ENCODE measurements at regions not wholly inside any gene's neighbourhood (a gene's known extent, or its start where the extent isn't known, plus 50 kb on each side); places are given as distances from the start of the nearest gene placed in this dataset.

DNA sequence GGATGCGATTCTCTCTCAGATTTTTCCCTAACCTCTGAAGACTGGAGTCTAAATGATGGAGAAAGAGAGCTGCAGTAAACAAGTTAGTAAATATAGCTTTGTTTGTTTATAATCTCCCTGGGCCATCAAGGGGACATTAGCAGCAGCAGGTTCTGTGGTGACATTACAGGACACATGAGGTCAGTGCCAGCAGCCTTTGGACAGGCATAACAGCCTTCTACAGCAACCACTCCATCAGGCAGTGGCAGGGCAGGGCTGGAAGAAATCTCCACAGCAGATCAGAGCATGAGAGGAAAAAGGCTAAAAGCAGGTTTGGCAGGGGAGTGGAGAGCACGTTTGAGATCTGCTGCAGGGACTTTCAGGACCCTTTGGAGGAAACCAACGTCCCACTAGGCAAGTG, 127.6 kb upstream of the ACP3 start:
- DNase-seq = no peak

DNA sequence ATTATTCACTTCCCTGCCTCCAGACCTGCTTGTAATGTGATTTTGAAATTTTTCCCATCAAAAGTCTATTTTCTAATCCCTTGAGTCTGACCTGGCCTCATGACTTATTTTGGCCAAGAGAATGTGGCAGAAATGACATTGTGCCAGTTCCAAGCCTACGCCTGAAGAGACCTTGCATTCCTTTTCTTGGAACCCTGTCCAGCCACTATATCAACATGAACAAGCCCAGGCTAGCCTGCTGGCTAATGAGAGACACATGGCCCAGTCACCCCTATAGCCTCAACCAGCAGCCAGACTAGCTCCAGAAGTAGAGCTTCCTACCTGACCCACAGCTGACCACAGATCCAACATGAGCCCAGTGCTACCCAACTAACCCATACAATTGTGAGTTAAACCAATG, 121.1 kb upstream of the ACP3 start:
- no peak for DNase-seq

DNA sequence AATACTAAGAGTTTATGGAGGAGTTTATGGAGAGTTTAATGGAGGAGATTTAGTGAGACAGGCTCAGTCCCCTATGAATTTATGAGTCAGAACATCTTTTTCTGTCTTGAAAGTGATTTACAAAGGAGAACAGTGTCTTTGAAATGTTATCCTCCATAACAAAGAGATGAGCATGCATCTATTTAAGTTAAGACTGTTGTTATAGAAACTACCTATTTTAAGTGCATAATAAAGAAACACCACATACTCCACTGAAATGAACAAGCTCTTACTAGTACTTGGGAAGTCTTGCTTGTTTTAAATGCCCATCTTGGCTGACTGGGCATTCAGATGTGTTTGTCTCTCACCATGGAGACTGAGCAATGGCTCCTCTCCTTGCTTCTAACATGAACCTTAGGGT, 118.7 kb upstream of the ACP3 start:
- no peak for DNase-seq

GRCh38 chr3:132199451-132199850, 117.8 kb upstream of the ACP3 start:
- no peak for DNase-seq

DNA sequence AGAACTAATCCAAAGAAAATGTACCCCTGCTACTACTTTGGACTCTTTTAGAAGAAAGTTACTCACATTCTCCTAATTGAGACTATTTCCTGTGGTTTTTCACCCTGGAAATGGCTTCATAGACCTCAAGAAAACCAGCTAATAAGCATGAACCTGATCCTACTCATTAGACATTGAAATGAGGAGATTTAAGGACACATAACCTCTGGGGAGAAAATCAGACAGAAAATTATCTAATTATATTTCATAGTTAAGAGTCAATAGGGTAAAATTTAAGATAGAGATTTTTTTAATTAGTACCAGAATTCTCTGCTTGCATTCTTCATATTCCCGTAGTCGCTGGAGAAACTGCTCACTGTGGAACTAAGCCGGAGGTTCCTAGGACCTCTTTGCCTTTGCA, 114.6 kb upstream of the ACP3 start:
- no peak for DNase-seq

GRCh38 chr3:132203889-132204596, 113.2 kb upstream of the ACP3 start:
- no peak for DNase-seq

GRCh38 chr3:132205609-132206008, 111.6 kb upstream of the ACP3 start:
- DNase-seq = no peak

- DNase-seq = no peak
These were observed 107.4 kb upstream of the ACP3 start for GRCh38 chr3:132209855-132210254.

DNA sequence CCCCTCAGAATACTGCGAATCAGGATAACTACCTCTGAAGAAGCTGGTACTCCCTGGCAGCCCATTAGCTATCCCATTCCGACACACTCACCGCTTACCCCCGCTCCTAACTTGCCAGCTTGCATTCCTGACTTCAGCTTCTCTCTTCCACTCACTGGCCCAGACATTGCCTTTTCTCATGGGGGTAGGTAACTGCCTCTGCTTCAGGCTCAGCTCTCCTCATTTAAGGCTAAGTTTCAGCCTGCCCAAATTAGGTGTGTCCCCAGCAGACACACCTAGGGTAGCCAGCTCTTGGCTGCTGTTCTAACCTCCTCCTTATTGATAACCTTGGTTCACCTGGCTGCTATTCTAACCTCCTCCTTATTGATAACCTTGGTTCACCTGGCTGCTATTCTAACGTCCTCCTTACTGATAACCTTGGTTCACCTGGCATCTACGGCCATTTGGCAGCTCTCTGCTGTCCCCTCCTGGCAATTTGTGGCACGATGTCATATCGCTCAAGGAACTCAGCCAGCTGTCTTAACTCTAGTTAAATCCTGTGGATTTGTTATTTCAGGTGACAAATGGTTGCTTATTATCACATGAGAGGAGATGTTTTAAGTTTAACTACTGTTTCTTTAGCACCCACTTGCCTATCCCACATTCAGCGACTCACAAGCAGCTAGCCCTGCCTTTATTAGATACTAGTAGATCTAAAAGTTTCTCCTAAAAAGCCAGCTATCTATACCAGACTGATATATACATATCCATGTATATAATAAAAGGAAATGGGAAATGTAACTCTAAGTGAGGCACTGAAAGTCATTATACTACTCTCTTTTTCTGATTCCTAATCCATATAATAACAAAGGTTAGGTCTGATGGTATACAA, 106.5 kb upstream of the ACP3 start:
- DNase-seq = peak; percentile 3

DNA sequence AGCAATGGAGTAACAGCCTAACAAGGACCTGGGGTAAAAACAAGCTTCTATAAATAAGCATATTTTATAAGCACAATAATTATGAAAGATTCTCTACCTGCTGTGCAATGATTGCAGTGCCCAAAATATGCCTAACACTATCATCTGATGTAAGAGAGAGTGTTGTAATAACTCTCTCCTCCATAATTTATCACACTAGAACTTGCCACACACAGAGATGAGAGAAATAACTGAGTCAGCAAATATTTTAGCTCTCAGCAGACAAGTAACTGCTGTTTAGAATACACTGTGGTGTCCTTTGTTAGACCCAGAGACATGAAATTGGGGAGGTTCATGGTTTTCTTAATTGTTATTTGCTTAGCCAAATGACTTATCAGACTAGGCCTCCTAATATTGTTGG, 105.3 kb upstream of the ACP3 start:
- DNase-seq = no peak

DNA sequence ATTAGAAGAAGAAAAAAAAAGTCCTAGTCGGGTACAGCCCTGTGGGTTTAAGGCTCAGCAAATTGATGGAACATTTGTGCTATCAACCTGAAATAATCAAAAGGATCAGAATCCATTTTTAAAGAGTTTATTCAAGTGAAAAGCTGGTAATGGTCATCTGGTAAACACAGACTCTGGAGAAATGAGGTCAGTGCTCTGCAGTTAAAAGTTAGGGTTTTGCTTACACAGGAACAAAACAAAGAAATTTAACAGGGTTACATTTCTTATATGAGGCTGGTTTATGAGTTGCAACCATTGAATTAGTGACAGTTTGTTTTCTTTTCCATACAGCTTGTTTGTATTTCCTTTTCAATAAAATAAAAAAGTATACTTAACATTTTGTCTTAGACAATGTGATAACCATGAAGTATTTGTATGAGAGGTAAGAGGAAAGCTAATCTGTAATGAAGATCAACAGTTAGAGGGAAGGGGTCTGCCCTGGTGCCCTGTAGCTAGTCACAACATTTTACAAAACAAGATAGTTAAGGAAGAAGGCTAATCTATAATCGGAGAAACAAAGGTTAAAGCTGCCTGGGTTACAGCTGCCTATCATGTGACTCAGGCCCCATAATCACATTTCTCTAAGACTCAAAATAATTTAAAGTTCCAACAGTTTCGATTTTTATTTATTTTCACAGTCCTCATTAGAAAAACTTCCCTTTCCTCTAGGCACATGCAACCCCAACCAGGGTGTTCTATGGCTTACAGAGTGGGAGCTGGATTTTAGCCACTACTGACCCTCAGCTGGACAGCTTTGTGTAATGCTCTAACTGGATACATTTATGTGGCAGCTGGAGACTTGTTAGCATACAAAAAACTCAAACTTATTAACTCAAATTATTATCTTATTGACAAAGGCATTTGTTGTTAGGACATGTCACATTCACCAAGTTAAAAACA, 98.1 kb upstream of the ACP3 start:
- DNase-seq = no peak

- DNase-seq = no peak
These were observed 96.2 kb upstream of the ACP3 start for GRCh38 chr3:132220986-132221385.

GRCh38 chr3:132222868-132223538, 94.2 kb upstream of the ACP3 start:
- DNase-seq = no peak

DNA sequence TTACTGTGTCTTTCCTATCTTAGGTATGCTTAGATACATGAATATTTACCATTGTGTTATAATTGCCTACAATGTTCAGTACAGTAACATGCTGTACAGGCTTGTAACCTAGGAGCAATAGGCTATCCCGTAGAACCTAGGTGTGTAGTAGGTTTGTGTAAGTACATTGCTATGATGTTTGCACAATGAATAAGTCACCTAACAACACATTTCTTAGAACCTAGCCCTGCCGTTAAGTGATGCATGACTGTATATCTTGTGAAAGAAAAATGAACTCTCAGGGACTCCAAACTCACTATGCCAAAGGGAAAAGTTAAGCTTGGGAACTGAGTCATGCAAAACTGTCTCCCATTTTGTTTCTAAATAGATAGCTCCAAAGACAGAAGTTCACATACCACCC, 91.5 kb upstream of the ACP3 start:
- DNase-seq = no peak

GRCh38 chr3:132228923-132229322, 88.3 kb upstream of the ACP3 start:
- no peak for DNase-seq

DNA sequence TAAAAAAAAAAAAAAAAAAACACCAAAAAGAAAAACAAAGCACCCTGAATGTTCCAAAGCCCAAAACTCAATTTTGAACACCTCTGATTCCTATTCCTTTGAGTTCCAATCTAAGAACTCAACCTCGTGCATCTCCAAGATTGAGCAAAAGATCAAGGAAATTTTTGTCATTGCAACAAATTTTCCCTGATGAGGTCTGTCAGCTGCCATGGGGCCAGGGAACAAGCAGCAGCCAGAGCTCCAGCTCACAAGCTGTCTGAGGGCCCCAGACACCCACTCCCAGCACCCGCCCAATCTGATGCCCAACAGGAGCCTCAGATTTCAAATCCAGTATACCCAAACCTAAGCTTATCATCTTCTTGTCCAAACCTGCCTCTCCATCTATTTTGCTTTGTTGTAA, 87.6 kb upstream of the ACP3 start:
- DNase-seq = no peak

GRCh38 chr3:132230156-132231000, 86.8 kb upstream of the ACP3 start:
- DNase-seq = no peak

DNA sequence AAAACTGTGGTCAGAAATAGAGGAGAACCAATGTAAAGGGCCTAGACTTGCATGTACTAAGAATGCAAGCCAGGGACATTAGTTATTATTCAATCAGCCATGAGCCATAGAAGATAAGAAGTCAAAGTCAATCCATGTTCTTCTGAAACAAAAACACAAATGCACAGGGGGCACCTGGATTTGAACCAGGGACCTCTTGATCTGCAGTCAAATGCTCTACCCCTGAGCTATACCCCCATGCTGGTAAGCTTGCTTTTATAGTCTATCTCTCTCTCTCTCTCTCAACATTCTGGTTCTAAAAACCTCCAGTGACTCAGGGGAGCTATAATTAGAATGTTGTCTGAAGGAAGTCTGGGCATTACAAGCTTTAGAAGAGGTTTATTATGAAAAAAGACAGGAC, 85.6 kb upstream of the ACP3 start:
- no peak for DNase-seq

DNA sequence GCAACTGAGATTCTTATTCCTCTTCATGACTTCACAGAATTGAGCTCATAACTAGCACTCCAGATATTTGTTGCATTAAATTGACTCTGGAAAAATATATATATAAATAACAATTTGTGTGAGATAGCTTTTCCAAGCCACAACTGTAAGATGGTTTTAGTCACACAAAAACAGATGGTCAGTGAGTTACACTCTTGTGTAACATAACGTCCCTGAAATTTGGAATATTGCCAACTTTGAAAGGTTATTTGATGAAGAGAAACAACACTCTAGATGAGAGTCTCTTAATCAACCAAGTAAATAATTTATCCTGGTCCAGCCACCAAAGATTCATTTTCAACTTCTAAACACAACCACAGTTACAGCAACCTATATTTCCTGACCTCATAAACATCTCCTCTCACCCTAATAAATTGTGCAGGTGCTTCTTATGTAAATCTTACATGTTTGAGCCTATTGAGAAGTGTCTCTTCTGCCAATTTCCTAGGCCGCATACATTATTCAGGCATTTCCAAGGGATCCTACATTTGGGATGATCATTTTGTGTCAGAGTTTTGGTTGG, 84.9 kb upstream of the ACP3 start:
- DNase-seq = no peak

DNA sequence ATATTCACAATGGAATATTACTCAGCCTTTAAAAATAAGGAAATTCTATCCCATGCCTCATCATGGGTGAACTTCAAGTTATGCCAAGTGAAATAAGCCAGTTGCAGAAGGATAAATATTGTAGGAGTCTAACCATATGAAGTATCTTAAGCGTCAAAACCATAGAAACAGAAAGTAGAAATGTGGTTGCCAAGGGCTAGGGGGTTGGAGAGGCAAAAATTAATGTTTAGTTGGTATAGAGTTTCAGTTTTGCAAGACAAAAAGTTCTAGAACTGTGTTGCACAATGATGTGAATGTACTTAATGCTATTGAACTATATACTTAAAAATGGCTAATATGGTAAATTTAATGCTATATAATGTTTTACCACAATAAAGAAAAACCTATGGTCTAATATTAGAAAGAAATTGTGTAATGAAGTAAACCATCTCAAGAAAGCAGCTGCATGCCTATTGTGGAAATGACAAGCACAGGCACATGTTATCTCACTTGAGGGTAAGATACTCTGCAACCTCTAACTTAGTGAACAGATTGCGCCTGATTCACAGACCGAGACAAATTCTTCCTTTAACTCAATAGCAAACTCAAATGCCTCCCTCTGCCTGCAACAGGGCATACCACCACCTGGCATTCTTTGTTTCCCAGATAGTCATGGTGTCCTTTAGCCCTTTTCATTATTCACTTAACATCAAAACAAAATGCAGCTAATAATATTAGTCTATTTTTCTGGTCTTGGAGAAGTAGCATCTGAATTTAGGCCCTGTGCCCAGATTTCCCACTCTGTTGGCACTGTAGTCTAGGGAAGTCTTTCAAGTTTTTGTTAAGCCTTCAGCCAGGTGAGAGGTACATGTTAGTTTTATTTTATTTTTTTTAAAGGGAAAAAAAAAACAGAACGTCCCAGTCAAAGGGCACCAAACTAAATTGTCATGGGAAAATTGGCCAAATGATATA, 80.2 kb upstream of the ACP3 start:
- DNase-seq = no peak

Measured in CD4-positive, alpha-beta T cell treated with Interleukin-17A for 1 hour (primary cell).